Nephron (organoid): ENCODE measurements at regions not wholly inside any gene's neighbourhood (a gene's known extent, or its start where the extent isn't known, plus 50 kb on each side); places are given as distances from the start of the nearest gene placed in this dataset.

Experiments
- H3K27ac Mint-ChIP-seq, 3 experiments: 2 replicates each; pipeline ENCODE4 v1.8.0; 2020; ENCODE audit warnings: mixed read lengths in 3 of 3, mild to moderate bottlenecking in 2 of 3, moderate library complexity in 1 of 3
- H3K27me3 Mint-ChIP-seq: 2 replicates; pipeline ENCODE4 v1.8.0; 2021; ENCODE audit warnings: low read depth, mild to moderate bottlenecking, moderate library complexity, mixed read lengths
- H3K36me3 Mint-ChIP-seq: 2 replicates; pipeline ENCODE4 v1.8.0; 2020; ENCODE audit warnings: low read depth, mixed read lengths
- H3K4me1 Mint-ChIP-seq: 2 replicates; pipeline ENCODE4 v1.8.0; 2020; ENCODE audit warnings: mixed read lengths
- H3K4me3 Mint-ChIP-seq, 3 experiments: 2 replicates each; pipeline ENCODE4 v1.8.0; 2020; ENCODE audit warnings: mild to moderate bottlenecking in 3 of 3, mixed read lengths in 3 of 3, moderate library complexity in 2 of 3
- H3K9me3 Mint-ChIP-seq: 2 replicates; pipeline ENCODE4 v1.8.0; 2020; ENCODE audit warnings: mixed read lengths
- TF ChIP-seq, protein P1 (sequence below), 3 experiments: fragments of 200-600 bp; sonication (generic); IDR thresholded peaks; one replicate each; pipeline ENCODE4 v1.5.0; 2021; ENCODE audit warnings: antibody characterized with exemption in 3 of 3; ENCODE audit not compliant: unreplicated experiment in 3 of 3

DNA sequence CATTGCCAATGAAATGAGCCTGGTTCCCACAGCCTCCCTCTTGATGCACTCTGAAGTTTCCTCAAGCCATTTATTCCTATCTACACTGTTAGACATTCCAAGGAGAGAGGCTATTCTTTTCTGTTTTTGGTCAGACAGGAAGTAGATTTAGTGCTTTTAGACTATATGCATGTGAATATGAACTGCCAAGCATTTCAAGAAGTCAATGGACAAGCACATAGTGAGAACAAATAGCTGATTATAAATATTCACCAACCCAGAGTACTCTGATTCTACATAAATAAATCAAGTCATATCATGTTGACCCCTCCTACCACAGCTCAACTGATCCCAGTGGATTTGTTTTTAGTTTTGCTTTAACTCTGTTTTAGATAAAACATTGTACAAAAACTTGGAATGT is 412.5 kb upstream of the RARB start:
- Mint-ChIP-seq H3K4me3 (no peak overlapping the region), H3K27ac (no peak overlapping the region), H3K36me3 (no peaks in the 10 kb centered on the region), H3K27me3 (no peaks in the 10 kb centered on the region), H3K9me3 (no peaks in the 10 kb centered on the region), H3K4me1 (no peaks in the 10 kb centered on the region)
- TF ChIP-seq, protein P1, sequence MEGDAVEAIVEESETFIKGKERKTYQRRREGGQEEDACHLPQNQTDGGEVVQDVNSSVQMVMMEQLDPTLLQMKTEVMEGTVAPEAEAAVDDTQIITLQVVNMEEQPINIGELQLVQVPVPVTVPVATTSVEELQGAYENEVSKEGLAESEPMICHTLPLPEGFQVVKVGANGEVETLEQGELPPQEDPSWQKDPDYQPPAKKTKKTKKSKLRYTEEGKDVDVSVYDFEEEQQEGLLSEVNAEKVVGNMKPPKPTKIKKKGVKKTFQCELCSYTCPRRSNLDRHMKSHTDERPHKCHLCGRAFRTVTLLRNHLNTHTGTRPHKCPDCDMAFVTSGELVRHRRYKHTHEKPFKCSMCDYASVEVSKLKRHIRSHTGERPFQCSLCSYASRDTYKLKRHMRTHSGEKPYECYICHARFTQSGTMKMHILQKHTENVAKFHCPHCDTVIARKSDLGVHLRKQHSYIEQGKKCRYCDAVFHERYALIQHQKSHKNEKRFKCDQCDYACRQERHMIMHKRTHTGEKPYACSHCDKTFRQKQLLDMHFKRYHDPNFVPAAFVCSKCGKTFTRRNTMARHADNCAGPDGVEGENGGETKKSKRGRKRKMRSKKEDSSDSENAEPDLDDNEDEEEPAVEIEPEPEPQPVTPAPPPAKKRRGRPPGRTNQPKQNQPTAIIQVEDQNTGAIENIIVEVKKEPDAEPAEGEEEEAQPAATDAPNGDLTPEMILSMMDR (IDR thresholded peaks at IDR 0.05; ENCODE audit: unreplicated experiment in 3 of 3), result no peak

DNA sequence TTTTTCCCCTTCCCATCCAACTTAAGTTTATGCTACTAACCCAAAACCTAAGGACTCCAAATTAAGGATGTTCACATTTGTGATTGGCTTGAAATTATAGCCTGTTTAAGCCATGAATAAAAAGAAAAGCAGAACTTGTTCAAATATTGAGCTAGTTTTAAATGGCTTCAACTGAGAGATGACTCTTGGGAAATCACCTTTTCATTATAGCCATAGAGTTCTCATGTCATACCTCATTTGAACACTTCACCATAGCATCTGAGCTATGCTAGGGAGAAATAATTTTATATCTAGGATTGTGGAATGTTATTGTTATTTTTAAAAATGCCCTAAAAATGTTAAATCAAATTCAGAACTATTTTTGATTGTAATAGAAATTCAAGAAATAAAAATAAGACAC is 409.2 kb upstream of the RARB start:
- H3K9me3 Mint-ChIP-seq, result no peaks in the 10 kb centered on the region
- H3K4me3 Mint-ChIP-seq, result no peak overlapping the region
- H3K4me1 Mint-ChIP-seq, result no peaks in the 10 kb centered on the region
- no peak overlapping the region for H3K27ac Mint-ChIP-seq
- no peaks in the 10 kb centered on the region for H3K27me3 Mint-ChIP-seq
- TF ChIP-seq, protein P1 (IDR thresholded peaks at IDR 0.05; ENCODE audit: unreplicated experiment in 3 of 3), result no peak
- no peaks in the 10 kb centered on the region for H3K36me3 Mint-ChIP-seq

DNA sequence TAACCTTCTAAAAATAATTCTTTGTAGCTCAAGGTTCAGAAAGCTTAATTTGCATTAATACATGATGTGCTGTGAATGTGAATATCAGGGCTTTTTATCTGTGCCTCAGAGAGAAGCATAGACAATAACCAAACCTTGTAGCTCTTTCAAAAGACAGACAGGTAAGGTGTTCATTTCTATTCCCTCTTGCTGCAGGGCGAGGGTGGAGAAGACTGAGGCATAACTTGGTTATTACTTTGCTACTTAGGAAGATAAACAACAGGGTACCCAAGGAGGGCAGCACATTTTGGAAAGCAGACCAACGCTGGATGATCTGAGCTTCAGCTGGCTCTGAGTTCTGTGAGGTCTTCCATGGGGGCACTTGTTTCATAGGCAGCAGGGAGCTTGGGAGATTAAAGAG is 408.6 kb upstream of the RARB start:
- no peak overlapping the region for H3K27ac Mint-ChIP-seq
- no peaks in the 10 kb centered on the region for H3K4me1 Mint-ChIP-seq
- no peaks in the 10 kb centered on the region for H3K9me3 Mint-ChIP-seq
- no peaks in the 10 kb centered on the region for H3K27me3 Mint-ChIP-seq
- no peak overlapping the region for H3K4me3 Mint-ChIP-seq
- no peaks in the 10 kb centered on the region for H3K36me3 Mint-ChIP-seq
- TF ChIP-seq, protein P1 (IDR thresholded peaks at IDR 0.05; ENCODE audit: unreplicated experiment in 3 of 3), result no peak

- no peaks in the 10 kb centered on the region for H3K27me3 Mint-ChIP-seq
- no peaks in the 10 kb centered on the region for H3K36me3 Mint-ChIP-seq
- H3K4me1 Mint-ChIP-seq, result no peaks in the 10 kb centered on the region
- H3K27ac Mint-ChIP-seq, result no peak overlapping the region
- TF ChIP-seq, protein P1 (IDR thresholded peaks at IDR 0.05; ENCODE audit: unreplicated experiment in 3 of 3), result peak; percentile 28 to 38 (median 35)
- no peak overlapping the region for H3K4me3 Mint-ChIP-seq
- H3K9me3 Mint-ChIP-seq, result no peaks in the 10 kb centered on the region
Measured at GRCh38 chr3:25021816-25022215, 406.2 kb upstream of the RARB start.

DNA sequence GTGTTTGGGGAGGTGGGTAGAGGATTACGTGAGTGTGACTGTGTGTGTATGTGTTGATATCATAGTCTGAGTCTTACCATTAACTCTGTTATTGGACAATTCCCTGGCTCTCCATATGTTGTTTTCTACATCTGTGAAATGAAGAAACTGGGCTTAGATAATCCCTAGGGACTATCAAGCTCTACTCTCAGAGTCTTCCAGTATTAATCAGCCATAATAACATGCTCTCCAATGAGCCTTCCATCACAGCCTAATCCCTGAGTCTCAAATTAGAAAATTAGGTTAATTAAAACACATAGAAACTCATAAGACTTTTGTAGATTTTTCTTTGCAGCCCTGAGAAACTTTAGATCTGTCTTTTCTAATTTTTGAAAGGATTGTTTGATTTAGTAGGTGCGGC is 404.2 kb upstream of the RARB start:
- Mint-ChIP-seq H3K27me3 (no peaks in the 10 kb centered on the region), H3K4me3 (no peak overlapping the region), H3K36me3 (no peaks in the 10 kb centered on the region), H3K27ac (no peak overlapping the region), H3K4me1 (no peaks in the 10 kb centered on the region), H3K9me3 (no peaks in the 10 kb centered on the region)
- TF ChIP-seq, protein P1 (IDR thresholded peaks at IDR 0.05; ENCODE audit: unreplicated experiment in 3 of 3), result no peak

DNA sequence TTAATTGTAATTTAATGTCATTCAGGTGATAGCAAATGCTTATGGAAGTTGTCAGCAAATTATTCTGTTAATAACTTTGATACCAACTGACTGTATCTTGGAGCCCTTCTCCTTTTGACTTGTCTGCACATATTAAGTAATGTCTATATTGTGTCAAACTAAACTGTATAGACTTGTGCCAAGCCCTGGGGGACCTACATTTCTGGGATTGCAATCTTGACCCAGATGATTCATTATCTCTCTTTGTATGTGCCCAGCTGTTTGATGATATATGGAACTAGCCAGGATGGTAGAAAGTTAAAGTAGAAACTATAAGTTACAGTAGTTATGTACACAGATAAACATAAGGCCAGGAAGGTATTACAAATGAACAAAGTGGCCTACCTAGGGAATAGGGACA is 402.8 kb upstream of the RARB start:
- Mint-ChIP-seq H3K27me3 (no peaks in the 10 kb centered on the region), H3K36me3 (no peaks in the 10 kb centered on the region), H3K27ac (no peak overlapping the region), H3K4me1 (no peaks in the 10 kb centered on the region), H3K9me3 (no peaks in the 10 kb centered on the region), H3K4me3 (no peak overlapping the region)
- TF ChIP-seq, protein P1 (IDR thresholded peaks at IDR 0.05; ENCODE audit: unreplicated experiment in 3 of 3), result no peak
